OCI-LY7 (cell line): ENCODE measurements at regions not wholly inside any gene's neighbourhood (a gene's known extent, or its start where the extent isn't known, plus 50 kb on each side); places are given as distances from the start of the nearest gene placed in this dataset.

Experiments used
- EZH2phosphoT487 ChIP-seq: fragments of 200-600 bp; sonication (generic); IDR thresholded peaks from 2 replicates; pipeline ENCODE4 v1.6.1; 2018; ENCODE audit warnings: low read depth, borderline replicate concordance, mild to moderate bottlenecking, mixed run types, antibody characterized with exemption, low read length, moderate library complexity, mixed read lengths
- TF ChIP-seq, protein P1 (sequence below): fragments of 200-600 bp; sonication (generic); conservative IDR thresholded peaks from 2 replicates; pipeline ENCODE4 v1.5.1; 2014; ENCODE audit warnings: mild to moderate bottlenecking, antibody characterized with exemption, low read length, moderate library complexity, mixed read lengths

DNA sequence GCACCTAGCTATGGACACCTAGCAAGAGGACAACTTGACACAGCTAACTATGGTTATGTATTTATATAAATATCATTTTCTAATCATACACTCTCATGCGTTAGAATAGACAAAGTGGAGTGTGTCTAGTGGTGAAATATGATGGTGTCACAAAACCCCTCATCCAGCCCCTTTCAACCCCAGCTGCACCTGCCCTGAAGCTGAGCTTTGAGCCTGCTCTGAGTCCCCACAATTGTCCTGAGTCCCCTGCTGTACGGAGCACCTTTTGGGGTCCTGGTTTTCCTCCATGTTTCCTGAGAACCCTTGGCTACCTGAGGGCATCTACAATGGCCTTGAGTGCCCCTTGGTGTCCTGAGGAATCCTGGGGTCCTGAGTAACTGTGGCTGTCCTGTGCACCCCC lies 1072.8 kb downstream of the TMEM121 start:
- TF ChIP-seq, protein P1, sequence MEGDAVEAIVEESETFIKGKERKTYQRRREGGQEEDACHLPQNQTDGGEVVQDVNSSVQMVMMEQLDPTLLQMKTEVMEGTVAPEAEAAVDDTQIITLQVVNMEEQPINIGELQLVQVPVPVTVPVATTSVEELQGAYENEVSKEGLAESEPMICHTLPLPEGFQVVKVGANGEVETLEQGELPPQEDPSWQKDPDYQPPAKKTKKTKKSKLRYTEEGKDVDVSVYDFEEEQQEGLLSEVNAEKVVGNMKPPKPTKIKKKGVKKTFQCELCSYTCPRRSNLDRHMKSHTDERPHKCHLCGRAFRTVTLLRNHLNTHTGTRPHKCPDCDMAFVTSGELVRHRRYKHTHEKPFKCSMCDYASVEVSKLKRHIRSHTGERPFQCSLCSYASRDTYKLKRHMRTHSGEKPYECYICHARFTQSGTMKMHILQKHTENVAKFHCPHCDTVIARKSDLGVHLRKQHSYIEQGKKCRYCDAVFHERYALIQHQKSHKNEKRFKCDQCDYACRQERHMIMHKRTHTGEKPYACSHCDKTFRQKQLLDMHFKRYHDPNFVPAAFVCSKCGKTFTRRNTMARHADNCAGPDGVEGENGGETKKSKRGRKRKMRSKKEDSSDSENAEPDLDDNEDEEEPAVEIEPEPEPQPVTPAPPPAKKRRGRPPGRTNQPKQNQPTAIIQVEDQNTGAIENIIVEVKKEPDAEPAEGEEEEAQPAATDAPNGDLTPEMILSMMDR = no peak
- TF ChIP-seq EZH2phosphoT487 = no peak
